HG02610 (cell line): ENCODE measurements at regions not wholly inside any gene's neighbourhood (a gene's known extent, or its start where the extent isn't known, plus 50 kb on each side); places are given as distances from the start of the nearest gene placed in this dataset.

Experiments
- ATAC-seq: cut with Tn5 transposase; IDR thresholded peaks from one replicate; pipeline ENCODE4 v1.9.1; 2021; ENCODE audit warnings: mild to moderate bottlenecking, moderate library complexity; ENCODE audit not compliant: unreplicated experiment

GRCh38 chrY:7262531-7262930 lies 351.0 kb upstream of the AMELY start:
- no peak for ATAC-seq

DNA sequence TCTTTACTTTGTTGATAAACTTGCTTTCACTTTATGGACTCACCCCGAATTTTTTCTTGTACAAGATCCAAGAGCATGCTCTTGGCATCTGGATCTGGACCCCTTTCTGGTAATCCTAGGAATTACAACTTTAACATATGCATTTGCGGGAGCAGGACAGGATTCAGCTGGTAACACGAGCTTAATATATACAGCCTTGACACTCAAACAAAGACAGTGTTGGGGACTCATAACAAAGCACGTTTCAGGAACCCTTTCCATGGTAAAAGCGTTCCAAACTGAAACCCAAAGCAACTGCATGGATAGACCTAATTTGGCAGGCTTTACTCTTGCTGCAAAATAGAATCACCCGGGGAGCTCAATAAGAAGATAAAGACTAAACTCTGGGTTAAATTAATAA lies 349.7 kb upstream of the AMELY start:
- no peak for ATAC-seq

- ATAC-seq, result no peak
These were observed 328.5 kb upstream of the AMELY start for GRCh38 chrY:7240101-7240500.

GRCh38 chrY:7211971-7212370 lies 300.4 kb upstream of the AMELY start:
- ATAC-seq, result no peak

DNA sequence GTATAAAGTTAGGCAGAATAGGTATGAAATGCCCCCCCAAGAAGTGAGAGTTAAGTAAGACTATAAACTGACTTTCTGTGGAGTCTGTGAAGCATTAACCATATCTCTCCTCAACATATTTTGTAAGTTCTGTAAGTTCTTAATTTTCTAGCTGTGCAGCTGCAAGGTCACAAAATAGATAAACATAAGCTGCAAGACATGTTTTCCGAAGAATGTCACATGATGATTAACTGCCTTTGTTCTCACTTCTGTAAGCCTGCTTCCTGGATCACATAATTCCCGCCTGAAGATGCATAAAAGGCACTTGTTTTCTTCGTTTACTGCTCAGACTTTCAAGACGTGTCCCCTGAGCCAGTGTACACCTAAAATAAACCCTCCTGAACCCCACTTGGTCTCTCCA lies 292.9 kb upstream of the AMELY start:
- no peak for ATAC-seq

- ATAC-seq, result no peak
These were observed 271.0 kb upstream of the AMELY start for GRCh38 chrY:7182591-7182990.

GRCh38 chrY:7177631-7178030 lies 266.1 kb upstream of the AMELY start:
- ATAC-seq, result no peak

DNA sequence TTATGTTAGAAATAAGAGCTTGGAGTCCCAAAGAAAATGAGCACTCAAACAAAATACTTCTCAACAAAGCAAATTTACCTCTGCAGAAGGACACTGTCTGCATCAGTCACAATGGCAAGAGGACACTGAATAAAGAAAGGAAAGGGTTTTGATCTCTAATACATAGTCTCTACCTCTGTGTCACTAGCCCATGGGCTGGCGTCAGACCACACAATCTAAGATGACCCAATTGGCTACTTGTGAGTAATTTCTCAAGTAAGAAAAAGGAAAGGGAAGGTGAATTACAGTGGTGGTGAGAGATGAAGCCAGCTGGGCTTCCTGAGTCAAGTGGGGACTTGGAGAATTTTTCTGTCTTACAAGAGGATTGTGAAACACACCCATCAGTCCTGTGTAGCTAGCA lies 257.9 kb upstream of the AMELY start:
- no peak for ATAC-seq

GRCh38 chrY:7141477-7141876 lies 229.9 kb upstream of the AMELY start:
- no peak for ATAC-seq
